ENCODE measurements at regions not wholly inside any gene's neighbourhood (a gene's known extent, or its start where the extent isn't known, plus 50 kb on each side); places are given as distances from the start of the nearest gene placed in this dataset.

DNA sequence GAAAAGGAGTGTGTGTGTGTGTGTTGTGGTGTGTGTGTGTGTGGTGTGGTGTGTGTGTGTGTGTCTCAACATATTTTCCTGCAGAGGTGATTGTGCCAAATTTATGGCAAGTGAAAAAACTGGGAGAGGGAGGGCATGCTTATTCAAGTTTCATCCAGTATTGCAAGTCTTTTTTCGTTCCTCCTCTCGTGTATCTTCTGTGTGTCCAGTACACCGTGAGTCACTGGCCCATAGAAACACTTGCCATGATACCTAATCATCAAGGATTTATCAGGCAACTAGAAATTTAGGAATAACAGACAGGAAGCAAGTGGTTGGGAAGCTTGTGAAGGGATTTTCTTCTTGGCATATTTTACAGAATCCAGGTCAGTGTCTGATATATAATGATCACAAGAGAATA is 820.5 kb downstream of the GATA3 start:
- Histone ChIP-seq H3K79me2 (ENCODE audit: control insufficient read depth, insufficient read depth, low read length) (no peaks in the 10 kb centered on the region), H3K36me3 (ENCODE audit: control insufficient read depth, insufficient read depth, low read length) (no peaks in the 10 kb centered on the region), H2BK120ac (ENCODE audit: low read depth, low read length) (no peak overlapping the region), H3K27me3 (ENCODE audit: insufficient read depth, low read length, poor library complexity) (no peaks in the 10 kb centered on the region), H3K18ac (ENCODE audit: low read length) (no peak overlapping the region), H3K4me2 (ENCODE audit: low read length) (no peak overlapping the region), H3K4me3 (ENCODE audit: low read length) (no peak overlapping the region), H3K4ac (ENCODE audit: low read depth, low read length) (no peak overlapping the region), H3K56ac (ENCODE audit: low read length) (no peak overlapping the region), H2BK15ac (replicated peaks; ENCODE audit: low read depth) (no peak overlapping the region), H4K5ac (ENCODE audit: low read length) (no peak overlapping the region), H4K8ac (ENCODE audit: low read depth, low read length) (no peak overlapping the region), H3K23ac (ENCODE audit: low read length) (no peak overlapping the region), H3K4me1 (ENCODE audit: control insufficient read depth, low read depth, low read length) (no peaks in the 10 kb centered on the region), H3K27ac (ENCODE audit: low read depth, low read length) (no peak overlapping the region), H2BK5ac (ENCODE audit: low read length) (no peak overlapping the region), H3K79me1 (ENCODE audit: low read length) (no peaks in the 10 kb centered on the region), H2AK5ac (ENCODE audit: low read length) (no peak overlapping the region), H3K9ac (ENCODE audit: low read length) (no peak overlapping the region)
- no CpG with 5 or more reads among the region's 3 CpGs for whole genome bisulfite sequencing (ENCODE audit: extremely low coverage, insufficient coverage, low lambda C conversion rate)
- no peak for DNase-seq

DNA sequence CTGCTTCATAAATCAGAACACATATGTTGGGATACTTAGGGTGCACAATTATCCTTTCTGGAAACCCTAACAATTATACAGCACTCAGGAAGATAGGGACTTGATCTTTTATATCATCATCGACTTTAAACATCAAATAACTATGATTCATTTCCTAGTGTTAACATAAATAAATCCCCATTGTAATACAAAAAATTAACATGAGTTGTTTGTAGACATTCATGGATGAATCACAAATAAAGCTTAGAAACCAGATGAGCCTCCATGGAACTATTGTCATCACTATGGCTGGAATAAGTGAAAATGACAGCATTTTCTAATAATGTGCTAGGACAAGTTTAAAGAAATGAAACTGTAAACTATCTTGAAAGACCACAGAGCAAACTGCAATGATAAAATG is 821.7 kb downstream of the GATA3 start:
- Histone ChIP-seq H3K79me2 (ENCODE audit: control insufficient read depth, insufficient read depth, low read length) (no peaks in the 10 kb centered on the region), H4K5ac (ENCODE audit: low read length) (no peak overlapping the region), H3K4ac (ENCODE audit: low read depth, low read length) (no peak overlapping the region), H3K36me3 (ENCODE audit: control insufficient read depth, insufficient read depth, low read length) (no peaks in the 10 kb centered on the region), H3K56ac (ENCODE audit: low read length) (no peak overlapping the region), H2BK5ac (ENCODE audit: low read length) (no peak overlapping the region), H2AK5ac (ENCODE audit: low read length) (no peak overlapping the region), H2BK15ac (replicated peaks; ENCODE audit: low read depth) (no peak overlapping the region), H3K79me1 (ENCODE audit: low read length) (no peaks in the 10 kb centered on the region), H2BK120ac (ENCODE audit: low read depth, low read length) (no peak overlapping the region), H3K9ac (ENCODE audit: low read length) (no peak overlapping the region), H3K4me1 (ENCODE audit: control insufficient read depth, low read depth, low read length) (no peaks in the 10 kb centered on the region), H3K18ac (ENCODE audit: low read length) (no peak overlapping the region), H3K27ac (ENCODE audit: low read depth, low read length) (no peak overlapping the region), H3K4me3 (ENCODE audit: low read length) (no peak overlapping the region), H3K23ac (ENCODE audit: low read length) (no peak overlapping the region), H3K4me2 (ENCODE audit: low read length) (no peak overlapping the region), H3K27me3 (ENCODE audit: insufficient read depth, low read length, poor library complexity) (no peaks in the 10 kb centered on the region), H4K8ac (ENCODE audit: low read depth, low read length) (no peak overlapping the region)
- 100% methylated on average over 1 of the region's 1 CpG for WGBS (ENCODE audit: extremely low coverage, insufficient coverage, low lambda C conversion rate)
- DNase-seq, result no peak

DNA sequence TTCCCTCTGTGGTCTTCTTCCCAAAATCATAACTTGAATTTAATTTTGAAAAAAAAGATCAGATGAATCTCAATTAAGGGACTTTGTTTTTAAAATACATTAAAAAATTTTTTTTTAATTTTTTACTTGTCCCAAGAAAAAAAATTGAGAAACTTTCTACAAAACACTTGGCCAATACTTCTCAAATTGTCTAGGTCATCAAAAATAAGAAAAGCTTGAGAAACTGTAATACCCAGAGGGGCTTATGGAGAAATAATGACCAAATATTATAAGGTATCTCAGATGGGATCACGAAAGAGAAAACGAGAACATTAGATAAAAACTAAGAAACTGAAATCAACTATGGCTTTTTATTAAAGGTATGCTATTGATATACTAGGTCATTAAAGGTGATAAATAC is 835.0 kb downstream of the GATA3 start:
- Histone ChIP-seq H3K79me2 (ENCODE audit: control insufficient read depth, insufficient read depth, low read length) (no peaks in the 10 kb centered on the region), H3K79me1 (ENCODE audit: low read length) (no peaks in the 10 kb centered on the region), H3K9ac (ENCODE audit: low read length) (no peak overlapping the region), H3K4me2 (ENCODE audit: low read length) (no peak overlapping the region), H4K5ac (ENCODE audit: low read length) (no peak overlapping the region), H3K23ac (ENCODE audit: low read length) (no peak overlapping the region), H3K27ac (ENCODE audit: low read depth, low read length) (no peak overlapping the region), H3K4ac (ENCODE audit: low read depth, low read length) (no peak overlapping the region), H4K8ac (ENCODE audit: low read depth, low read length) (no peak overlapping the region), H2AK5ac (ENCODE audit: low read length) (no peak overlapping the region), H3K4me3 (ENCODE audit: low read length) (no peak overlapping the region), H3K27me3 (ENCODE audit: insufficient read depth, low read length, poor library complexity) (no peaks in the 10 kb centered on the region), H2BK120ac (ENCODE audit: low read depth, low read length) (no peak overlapping the region), H2BK15ac (replicated peaks; ENCODE audit: low read depth) (no peak overlapping the region), H3K56ac (ENCODE audit: low read length) (no peak overlapping the region), H2BK5ac (ENCODE audit: low read length) (no peak overlapping the region), H3K18ac (ENCODE audit: low read length) (no peak overlapping the region), H3K36me3 (ENCODE audit: control insufficient read depth, insufficient read depth, low read length) (no peaks in the 10 kb centered on the region), H3K4me1 (ENCODE audit: control insufficient read depth, low read depth, low read length) (no peaks in the 10 kb centered on the region)
- no peak for DNase-seq
- no CpG with 5 or more reads among the region's 2 CpGs for WGBS (ENCODE audit: extremely low coverage, insufficient coverage, low lambda C conversion rate)

DNA sequence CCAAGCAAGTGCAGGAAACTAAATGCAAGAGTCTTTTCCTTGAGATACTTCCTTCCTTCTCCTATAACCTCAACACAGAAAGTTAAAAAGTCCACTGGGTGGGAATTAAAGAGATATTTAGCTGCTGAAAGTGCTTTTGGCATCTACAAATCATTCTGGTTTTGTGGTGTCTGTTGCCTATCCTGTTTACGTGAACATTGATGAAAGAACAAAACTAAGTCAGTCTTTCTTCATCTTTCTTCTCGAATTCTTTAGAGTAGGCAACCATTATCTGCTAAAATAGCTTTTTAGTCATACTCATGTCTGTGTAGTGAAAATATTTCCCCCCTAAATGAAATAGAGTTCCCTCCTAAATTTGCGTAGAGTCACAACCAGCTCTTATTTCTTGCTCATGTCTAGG is 838.6 kb downstream of the GATA3 start:
- Histone ChIP-seq H2AK5ac (ENCODE audit: low read length) (no peak overlapping the region), H3K4ac (ENCODE audit: low read depth, low read length) (no peak overlapping the region), H3K9ac (ENCODE audit: low read length) (no peak overlapping the region), H3K79me2 (ENCODE audit: control insufficient read depth, insufficient read depth, low read length) (no peaks in the 10 kb centered on the region), H2BK5ac (ENCODE audit: low read length) (no peak overlapping the region), H3K79me1 (ENCODE audit: low read length) (no peaks in the 10 kb centered on the region), H3K27ac (ENCODE audit: low read depth, low read length) (no peak overlapping the region), H3K4me2 (ENCODE audit: low read length) (no peak overlapping the region), H2BK15ac (replicated peaks; ENCODE audit: low read depth) (no peak overlapping the region), H3K36me3 (ENCODE audit: control insufficient read depth, insufficient read depth, low read length) (no peaks in the 10 kb centered on the region), H3K18ac (ENCODE audit: low read length) (no peak overlapping the region), H3K23ac (ENCODE audit: low read length) (no peak overlapping the region), H3K56ac (ENCODE audit: low read length) (no peak overlapping the region), H4K8ac (ENCODE audit: low read depth, low read length) (no peak overlapping the region), H3K4me3 (ENCODE audit: low read length) (no peak overlapping the region), H4K5ac (ENCODE audit: low read length) (no peak overlapping the region), H3K27me3 (ENCODE audit: insufficient read depth, low read length, poor library complexity) (no peaks in the 10 kb centered on the region), H2BK120ac (ENCODE audit: low read depth, low read length) (no peak overlapping the region), H3K4me1 (ENCODE audit: control insufficient read depth, low read depth, low read length) (no peaks in the 10 kb centered on the region)
- WGBS (ENCODE audit: extremely low coverage, insufficient coverage, low lambda C conversion rate), result no CpG with 5 or more reads among the region's 3 CpGs
- no peak for DNase-seq

DNA sequence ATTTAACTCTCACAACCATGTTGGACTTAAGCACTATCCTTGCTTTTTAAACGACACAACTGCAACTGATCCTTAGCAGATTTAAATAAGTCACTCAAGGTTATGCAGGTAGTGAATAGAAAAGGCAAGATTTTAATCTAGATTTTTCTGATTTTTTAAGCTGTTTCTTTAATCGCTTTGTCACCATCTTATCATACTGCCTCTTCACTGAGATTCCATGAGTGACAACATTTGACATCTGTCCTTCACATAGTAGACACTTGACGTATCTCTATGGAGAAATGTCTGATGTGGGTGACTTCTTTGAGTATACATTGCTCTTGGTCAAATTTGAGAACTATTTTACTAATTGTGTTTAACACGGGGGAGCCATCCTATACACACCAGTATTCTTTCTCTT is 839.7 kb downstream of the GATA3 start:
- Histone ChIP-seq H4K8ac (ENCODE audit: low read depth, low read length) (no peak overlapping the region), H3K27me3 (ENCODE audit: insufficient read depth, low read length, poor library complexity) (no peaks in the 10 kb centered on the region), H3K4me1 (ENCODE audit: control insufficient read depth, low read depth, low read length) (no peaks in the 10 kb centered on the region), H3K36me3 (ENCODE audit: control insufficient read depth, insufficient read depth, low read length) (no peaks in the 10 kb centered on the region), H4K5ac (ENCODE audit: low read length) (no peak overlapping the region), H3K23ac (ENCODE audit: low read length) (no peak overlapping the region), H3K4me2 (ENCODE audit: low read length) (no peak overlapping the region), H3K79me1 (ENCODE audit: low read length) (no peaks in the 10 kb centered on the region), H3K56ac (ENCODE audit: low read length) (no peak overlapping the region), H2AK5ac (ENCODE audit: low read length) (no peak overlapping the region), H3K18ac (ENCODE audit: low read length) (no peak overlapping the region), H3K4me3 (ENCODE audit: low read length) (no peak overlapping the region), H3K79me2 (ENCODE audit: control insufficient read depth, insufficient read depth, low read length) (no peaks in the 10 kb centered on the region), H2BK5ac (ENCODE audit: low read length) (no peak overlapping the region), H2BK15ac (replicated peaks; ENCODE audit: low read depth) (no peak overlapping the region), H3K4ac (ENCODE audit: low read depth, low read length) (no peak overlapping the region), H3K9ac (ENCODE audit: low read length) (no peak overlapping the region), H2BK120ac (ENCODE audit: low read depth, low read length) (no peak overlapping the region), H3K27ac (ENCODE audit: low read depth, low read length) (no peak overlapping the region)
- no peak for DNase-seq
- WGBS (ENCODE audit: extremely low coverage, insufficient coverage, low lambda C conversion rate), result no CpG with 5 or more reads among the region's 4 CpGs

DNA sequence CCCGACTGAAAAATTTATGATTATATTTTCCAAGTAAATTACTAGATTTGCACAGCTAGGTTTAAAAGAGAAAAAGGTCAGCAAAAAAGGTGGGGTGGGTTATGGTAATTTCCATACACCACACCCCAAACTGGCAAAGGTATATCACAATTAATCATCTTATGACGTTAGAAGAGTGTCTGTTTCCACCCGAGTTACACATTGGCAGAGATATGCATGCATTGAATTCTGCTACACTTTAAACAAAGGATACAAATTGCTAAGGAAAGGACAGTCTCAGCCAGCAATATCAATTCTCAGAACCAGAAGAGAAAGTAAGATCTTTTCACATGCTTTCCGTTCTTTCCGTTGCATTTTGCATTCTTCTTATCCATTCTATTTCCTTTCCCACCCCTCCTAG is 843.3 kb downstream of the GATA3 start:
- no peak overlapping the region for H3K4me3 ChIP-seq (ENCODE audit: low read length)
- no peaks in the 10 kb centered on the region for H3K4me1 ChIP-seq (ENCODE audit: control insufficient read depth, low read depth, low read length)
- H3K27ac ChIP-seq (ENCODE audit: low read depth, low read length), result no peak overlapping the region
- no peak overlapping the region for H3K56ac ChIP-seq (ENCODE audit: low read length)
- no peak overlapping the region for H3K9ac ChIP-seq (ENCODE audit: low read length)
- H2BK5ac ChIP-seq (ENCODE audit: low read length), result no peak overlapping the region
- no peak overlapping the region for H4K5ac ChIP-seq (ENCODE audit: low read length)
- H3K79me2 ChIP-seq (ENCODE audit: control insufficient read depth, insufficient read depth, low read length), result no peaks in the 10 kb centered on the region
- no peak overlapping the region for H4K8ac ChIP-seq (ENCODE audit: low read depth, low read length)
- H3K36me3 ChIP-seq (ENCODE audit: control insufficient read depth, insufficient read depth, low read length), result no peaks in the 10 kb centered on the region
- no peaks in the 10 kb centered on the region for H3K79me1 ChIP-seq (ENCODE audit: low read length)
- H3K18ac ChIP-seq (ENCODE audit: low read length), result no peak overlapping the region
- H3K4me2 ChIP-seq (ENCODE audit: low read length), result no peak overlapping the region
- no peak for DNase-seq
- H3K4ac ChIP-seq (ENCODE audit: low read depth, low read length), result no peak overlapping the region
- no peak overlapping the region for H2BK120ac ChIP-seq (ENCODE audit: low read depth, low read length)
- H2AK5ac ChIP-seq (ENCODE audit: low read length), result no peak overlapping the region
- H3K23ac ChIP-seq (ENCODE audit: low read length), result no peak overlapping the region
- no peaks in the 10 kb centered on the region for H3K27me3 ChIP-seq (ENCODE audit: insufficient read depth, low read length, poor library complexity)
- WGBS (ENCODE audit: extremely low coverage, insufficient coverage, low lambda C conversion rate), result no CpG with 5 or more reads among the region's 5 CpGs
- H2BK15ac ChIP-seq (replicated peaks; ENCODE audit: low read depth), result no peak overlapping the region

Data from mesendoderm (in vitro differentiated cells).